ENCODE measurements at regions not wholly inside any gene's neighbourhood (a gene's known extent, or its start where the extent isn't known, plus 50 kb on each side); places are given as distances from the start of the nearest gene placed in this dataset.

DNA sequence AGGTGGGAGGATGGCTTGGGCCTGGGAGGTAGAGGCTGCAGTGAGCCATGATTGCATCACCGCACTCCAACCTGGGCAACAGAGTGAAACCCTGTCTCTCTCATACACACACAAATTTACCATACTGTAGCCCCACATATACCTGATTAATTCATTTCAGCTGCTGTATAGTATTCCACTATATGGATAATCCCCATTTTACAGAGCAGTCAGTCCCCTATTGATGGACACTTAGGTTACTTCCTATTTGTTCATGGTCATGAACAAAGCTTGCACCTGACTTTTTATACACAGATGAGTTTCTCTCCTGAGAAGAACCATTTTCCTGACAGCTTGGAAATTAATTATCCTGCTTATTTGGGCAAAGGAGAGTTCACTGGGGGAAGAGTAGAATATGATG lies 59.2 kb downstream of the EMX2 start:
- Histone ChIP-seq H3K4me3 (ENCODE audit: low read depth, low read length) (no peak overlapping the region), H3K36me3 (ENCODE audit: control insufficient read depth, insufficient read depth, low read length) (no peaks in the 10 kb centered on the region), H3K9me3 (ENCODE audit: control insufficient read depth, insufficient read depth, low read length) (no peaks in the 10 kb centered on the region), H3K4me1 (ENCODE audit: control insufficient read depth, insufficient read depth, low read length) (no peaks in the 10 kb centered on the region), H3K27me3 (ENCODE audit: control insufficient read depth, insufficient read depth, low read length) (peaks cover 4% of the 10 kb centered on the region), H3K27ac (ENCODE audit: low read depth, low read length) (no peak overlapping the region)
- WGBS (ENCODE audit: insufficient coverage): no CpG with 5 or more reads among the region's 1 CpG
- DNase-seq (ENCODE audit: low read depth in 4 of 6, low spot score in 6 of 6): no peak

DNA sequence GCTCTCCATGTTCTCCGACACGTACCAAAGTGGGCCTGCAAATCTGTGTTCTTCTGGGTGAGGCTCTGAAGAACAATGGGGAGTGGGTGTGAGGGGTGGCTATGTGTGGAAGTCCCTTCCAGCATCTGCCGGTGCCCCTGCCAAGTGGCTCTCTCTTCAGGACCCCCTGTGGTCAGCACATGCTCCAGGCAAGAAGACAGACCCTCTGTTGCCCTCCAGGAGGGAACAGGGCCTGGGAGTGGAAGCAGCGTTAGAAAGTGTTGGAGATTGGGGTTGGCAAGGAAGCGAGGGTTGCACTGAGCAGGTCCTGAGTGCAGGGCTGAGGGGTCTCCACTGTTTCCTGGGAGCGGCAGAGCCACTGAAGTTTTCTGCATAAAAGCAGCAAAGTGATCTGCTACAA lies 60.5 kb downstream of the EMX2 start:
- Histone ChIP-seq H3K27ac (ENCODE audit: low read depth, low read length) (no peak overlapping the region), H3K4me3 (ENCODE audit: low read depth, low read length) (no peak overlapping the region), H3K36me3 (ENCODE audit: control insufficient read depth, insufficient read depth, low read length) (no peaks in the 10 kb centered on the region), H3K4me1 (ENCODE audit: control insufficient read depth, insufficient read depth, low read length) (no peaks in the 10 kb centered on the region), H3K27me3 (ENCODE audit: control insufficient read depth, insufficient read depth, low read length) (peaks cover 5% of the 10 kb centered on the region), H3K9me3 (ENCODE audit: control insufficient read depth, insufficient read depth, low read length) (no peaks in the 10 kb centered on the region)
- DNase-seq (ENCODE audit: low read depth in 4 of 6, low spot score in 6 of 6): no peak
- 94% methylated on average over 6 of the region's 6 CpGs for WGBS (ENCODE audit: insufficient coverage)

DNA sequence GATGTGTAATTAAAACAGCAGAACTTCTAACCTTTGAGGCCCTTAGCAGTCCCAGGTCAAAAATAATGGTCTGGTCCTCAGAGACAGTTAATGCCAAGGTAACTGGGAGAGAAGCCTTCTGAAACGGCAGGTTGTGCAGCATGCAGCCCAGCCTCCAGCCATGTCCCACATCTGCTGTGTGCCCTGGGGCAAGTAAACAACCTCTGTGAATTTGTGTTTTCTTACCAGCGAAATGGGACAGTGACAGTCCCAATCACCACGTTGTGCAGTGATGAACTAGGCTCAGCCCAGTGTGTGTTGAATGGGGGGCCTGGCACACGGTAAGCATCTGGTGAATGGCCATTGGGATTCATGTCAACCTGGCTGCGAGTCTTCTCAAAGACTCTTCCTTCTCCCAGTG lies 61.2 kb downstream of the EMX2 start:
- no peak for DNase-seq (ENCODE audit: low read depth in 4 of 6, low spot score in 6 of 6)
- Histone ChIP-seq H3K36me3 (ENCODE audit: control insufficient read depth, insufficient read depth, low read length) (no peaks in the 10 kb centered on the region), H3K9me3 (ENCODE audit: control insufficient read depth, insufficient read depth, low read length) (no peaks in the 10 kb centered on the region), H3K27me3 (ENCODE audit: control insufficient read depth, insufficient read depth, low read length) (peaks cover 2% of the 10 kb centered on the region), H3K4me1 (ENCODE audit: control insufficient read depth, insufficient read depth, low read length) (no peaks in the 10 kb centered on the region), H3K27ac (ENCODE audit: low read depth, low read length) (no peak overlapping the region), H3K4me3 (ENCODE audit: low read depth, low read length) (no peak overlapping the region)
- 76% methylated on average over 5 of the region's 5 CpGs for WGBS (ENCODE audit: insufficient coverage)

DNA sequence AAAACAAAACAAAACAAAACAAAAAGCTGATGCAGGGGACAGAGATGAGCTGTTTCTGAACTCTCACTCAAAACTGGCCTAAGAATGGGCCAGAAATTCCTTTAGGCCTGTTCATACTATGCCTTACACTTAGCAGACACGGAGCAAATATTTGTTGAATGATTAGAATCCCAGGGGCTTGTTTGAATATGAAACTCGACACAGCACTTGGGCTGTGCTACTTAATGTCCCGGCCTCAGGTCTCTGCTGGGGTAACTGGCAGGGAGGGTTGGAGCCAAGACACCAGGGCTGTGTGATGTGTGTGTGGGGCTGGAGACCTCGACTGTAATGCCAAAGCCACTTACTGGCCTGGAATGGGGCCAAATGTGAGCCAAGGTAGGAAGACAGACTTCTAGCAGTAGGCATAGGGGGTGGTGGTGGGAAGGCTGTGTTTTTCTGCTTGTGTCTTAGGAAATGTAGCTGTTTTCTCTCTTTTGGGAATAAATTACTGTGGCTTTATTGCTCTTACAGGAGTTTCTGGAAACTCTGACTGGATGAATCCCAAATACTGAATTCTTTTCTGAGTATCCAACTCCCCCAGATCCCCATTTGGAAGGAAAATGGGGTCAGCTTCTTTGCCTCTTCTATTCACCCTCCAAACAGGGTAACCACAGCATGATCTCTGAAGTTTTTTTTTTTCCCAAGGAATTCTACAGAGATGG lies 66.7 kb downstream of the EMX2 start:
- H3K27ac ChIP-seq (ENCODE audit: low read depth, low read length): no peak overlapping the region
- H3K27me3 ChIP-seq (ENCODE audit: control insufficient read depth, insufficient read depth, low read length): peaks cover 2% of the 10 kb centered on the region
- H3K9me3 ChIP-seq (ENCODE audit: control insufficient read depth, insufficient read depth, low read length): no peaks in the 10 kb centered on the region
- peaks cover 4% of the 10 kb centered on the region for H3K4me1 ChIP-seq (ENCODE audit: control insufficient read depth, insufficient read depth, low read length)
- peak in 2 of 6 donors; percentile 5 to 54 for DNase-seq (ENCODE audit: low read depth in 4 of 6, low spot score in 6 of 6)
- no peak overlapping the region for H3K4me3 ChIP-seq (ENCODE audit: low read depth, low read length)
- H3K36me3 ChIP-seq (ENCODE audit: control insufficient read depth, insufficient read depth, low read length): no peaks in the 10 kb centered on the region
- 50% methylated on average over 3 of the region's 4 CpGs for WGBS (ENCODE audit: insufficient coverage)

DNA sequence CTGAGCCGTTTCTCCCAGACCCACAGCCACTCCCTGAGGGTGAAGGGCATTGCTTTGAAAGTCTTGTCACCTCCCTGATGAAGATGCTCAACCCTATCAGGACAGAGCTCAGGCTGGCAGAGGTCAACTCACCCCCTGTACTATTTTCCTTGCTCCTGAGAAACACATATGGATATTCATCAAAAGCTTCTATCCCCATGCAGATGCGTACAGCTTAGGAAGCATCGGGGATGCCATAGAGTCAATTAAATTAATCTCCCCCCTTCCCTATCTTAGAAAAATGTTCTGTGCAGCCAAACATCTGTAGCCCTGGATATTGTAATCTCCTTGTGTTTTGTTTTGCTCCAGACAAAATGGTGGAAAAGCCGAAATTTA lies 67.2 kb downstream of the EMX2 start:
- Histone ChIP-seq H3K27ac (ENCODE audit: low read depth, low read length) (no peak overlapping the region), H3K36me3 (ENCODE audit: control insufficient read depth, insufficient read depth, low read length) (no peaks in the 10 kb centered on the region), H3K4me3 (ENCODE audit: low read depth, low read length) (no peak overlapping the region), H3K27me3 (ENCODE audit: control insufficient read depth, insufficient read depth, low read length) (peaks cover 2% of the 10 kb centered on the region), H3K4me1 (ENCODE audit: control insufficient read depth, insufficient read depth, low read length) (peaks cover 4% of the 10 kb centered on the region), H3K9me3 (ENCODE audit: control insufficient read depth, insufficient read depth, low read length) (no peaks in the 10 kb centered on the region)
- DNase-seq (ENCODE audit: low read depth in 4 of 6, low spot score in 6 of 6): no peak
- no CpG with 5 or more reads among the region's 4 CpGs for WGBS (ENCODE audit: insufficient coverage)

DNA sequence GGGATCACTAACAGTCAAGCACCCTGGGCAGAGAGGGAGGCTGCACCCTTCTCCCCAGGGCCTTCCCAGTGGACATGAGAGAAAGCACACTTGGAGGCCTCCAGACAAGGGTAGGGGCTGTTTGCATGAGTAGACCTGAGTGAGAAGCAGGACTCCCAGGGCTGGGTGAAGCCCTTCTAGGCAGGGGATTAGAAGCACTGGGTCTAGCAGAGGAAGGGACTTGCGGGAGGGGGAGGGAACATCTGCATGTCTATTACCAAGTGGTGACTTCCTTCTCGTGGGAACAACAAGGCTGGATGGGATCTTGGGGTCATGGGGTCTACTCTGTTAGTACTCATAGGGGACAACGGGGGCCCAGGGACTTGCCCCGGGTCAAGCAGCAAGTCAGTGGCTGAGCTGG lies 67.8 kb downstream of the EMX2 start:
- WGBS (ENCODE audit: insufficient coverage): 60% methylated on average over 4 of the region's 4 CpGs
- Histone ChIP-seq H3K27ac (ENCODE audit: low read depth, low read length) (no peak overlapping the region), H3K4me3 (ENCODE audit: low read depth, low read length) (no peak overlapping the region), H3K27me3 (ENCODE audit: control insufficient read depth, insufficient read depth, low read length) (peaks cover 2% of the 10 kb centered on the region), H3K4me1 (ENCODE audit: control insufficient read depth, insufficient read depth, low read length) (peaks cover 4% of the 10 kb centered on the region), H3K9me3 (ENCODE audit: control insufficient read depth, insufficient read depth, low read length) (no peaks in the 10 kb centered on the region), H3K36me3 (ENCODE audit: control insufficient read depth, insufficient read depth, low read length) (no peaks in the 10 kb centered on the region)
- no peak for DNase-seq (ENCODE audit: low read depth in 4 of 6, low spot score in 6 of 6)

DNA sequence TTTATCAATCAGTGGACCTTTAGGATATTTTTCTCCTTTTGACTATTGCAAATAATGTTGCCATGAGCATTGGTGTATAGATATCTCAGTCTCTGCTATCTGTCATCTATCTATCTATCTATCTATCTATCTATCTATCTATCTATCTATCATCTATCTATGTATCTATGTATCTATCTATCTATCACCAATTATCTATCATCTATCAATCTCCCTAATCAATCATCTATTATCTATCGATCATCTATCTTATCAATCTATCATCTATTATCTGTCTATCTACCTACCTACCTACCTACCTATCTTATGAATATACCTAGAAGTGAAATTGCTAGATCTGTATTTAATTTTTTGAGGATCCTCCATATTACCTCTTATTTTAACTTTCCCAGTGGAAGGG lies 69.6 kb downstream of the EMX2 start:
- Histone ChIP-seq H3K36me3 (ENCODE audit: control insufficient read depth, insufficient read depth, low read length) (no peaks in the 10 kb centered on the region), H3K9me3 (ENCODE audit: control insufficient read depth, insufficient read depth, low read length) (no peaks in the 10 kb centered on the region), H3K27ac (ENCODE audit: low read depth, low read length) (no peak overlapping the region), H3K27me3 (ENCODE audit: control insufficient read depth, insufficient read depth, low read length) (no peaks in the 10 kb centered on the region), H3K4me3 (ENCODE audit: low read depth, low read length) (no peak overlapping the region), H3K4me1 (ENCODE audit: control insufficient read depth, insufficient read depth, low read length) (peaks cover 4% of the 10 kb centered on the region)
- no peak for DNase-seq (ENCODE audit: low read depth in 4 of 6, low spot score in 6 of 6)
- no CpG with 5 or more reads among the region's 1 CpG for WGBS (ENCODE audit: insufficient coverage)

DNA sequence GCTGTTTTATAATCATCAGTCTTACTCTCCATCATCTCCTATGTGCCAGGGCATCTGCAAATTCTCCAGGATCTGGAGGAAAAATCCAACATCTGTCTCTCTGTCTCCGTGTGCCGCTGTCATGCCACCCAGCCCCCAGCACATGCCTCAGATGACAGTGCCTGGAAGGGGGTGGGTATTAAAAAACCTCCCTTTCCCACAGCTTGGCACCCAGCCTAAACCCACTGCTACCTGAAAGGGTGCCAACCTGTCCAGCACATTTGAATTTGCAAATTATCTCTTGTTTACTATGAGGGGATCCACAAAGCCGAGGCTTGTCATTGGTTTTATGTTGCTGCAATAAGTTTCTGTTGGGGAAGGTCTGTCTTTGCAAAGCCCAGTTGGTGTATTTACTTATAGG lies 73.1 kb downstream of the EMX2 start:
- WGBS (ENCODE audit: insufficient coverage): no CpG with 5 or more reads among the region's 3 CpGs
- Histone ChIP-seq H3K36me3 (ENCODE audit: control insufficient read depth, insufficient read depth, low read length) (no peaks in the 10 kb centered on the region), H3K9me3 (ENCODE audit: control insufficient read depth, insufficient read depth, low read length) (no peaks in the 10 kb centered on the region), H3K27ac (ENCODE audit: low read depth, low read length) (no peak overlapping the region), H3K27me3 (ENCODE audit: control insufficient read depth, insufficient read depth, low read length) (no peaks in the 10 kb centered on the region), H3K4me3 (ENCODE audit: low read depth, low read length) (no peak overlapping the region), H3K4me1 (ENCODE audit: control insufficient read depth, insufficient read depth, low read length) (no peaks in the 10 kb centered on the region)
- DNase-seq (ENCODE audit: low read depth in 4 of 6, low spot score in 6 of 6): no peak

DNA sequence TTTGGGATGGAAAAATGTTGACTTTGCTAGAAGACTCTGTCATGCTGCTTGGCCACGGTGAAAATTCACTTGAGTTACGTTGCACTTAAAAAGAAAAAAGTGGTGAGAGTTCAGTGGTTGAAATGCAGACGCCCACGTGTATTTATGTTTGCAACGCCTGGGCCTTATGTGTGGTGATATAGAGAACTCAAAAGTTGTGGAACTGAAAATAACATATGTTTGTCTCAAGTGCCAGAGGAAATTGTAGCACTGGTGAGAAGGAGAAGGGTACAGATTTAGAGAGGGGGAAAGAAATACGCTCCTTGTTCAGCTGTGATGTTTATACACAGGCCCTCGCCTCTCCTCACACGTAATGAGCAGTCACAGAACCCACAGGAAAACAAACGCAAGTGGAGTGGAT lies 73.6 kb downstream of the EMX2 start:
- Histone ChIP-seq H3K9me3 (ENCODE audit: control insufficient read depth, insufficient read depth, low read length) (no peaks in the 10 kb centered on the region), H3K36me3 (ENCODE audit: control insufficient read depth, insufficient read depth, low read length) (no peaks in the 10 kb centered on the region), H3K4me1 (ENCODE audit: control insufficient read depth, insufficient read depth, low read length) (peaks cover 2% of the 10 kb centered on the region), H3K27me3 (ENCODE audit: control insufficient read depth, insufficient read depth, low read length) (no peaks in the 10 kb centered on the region), H3K27ac (ENCODE audit: low read depth, low read length) (no peak overlapping the region), H3K4me3 (ENCODE audit: low read depth, low read length) (no peak overlapping the region)
- WGBS (ENCODE audit: insufficient coverage): 62% methylated on average over 6 of the region's 9 CpGs
- peak in 1 of 6 donors; percentile 55 for DNase-seq (ENCODE audit: low read depth in 4 of 6, low spot score in 6 of 6)

DNA sequence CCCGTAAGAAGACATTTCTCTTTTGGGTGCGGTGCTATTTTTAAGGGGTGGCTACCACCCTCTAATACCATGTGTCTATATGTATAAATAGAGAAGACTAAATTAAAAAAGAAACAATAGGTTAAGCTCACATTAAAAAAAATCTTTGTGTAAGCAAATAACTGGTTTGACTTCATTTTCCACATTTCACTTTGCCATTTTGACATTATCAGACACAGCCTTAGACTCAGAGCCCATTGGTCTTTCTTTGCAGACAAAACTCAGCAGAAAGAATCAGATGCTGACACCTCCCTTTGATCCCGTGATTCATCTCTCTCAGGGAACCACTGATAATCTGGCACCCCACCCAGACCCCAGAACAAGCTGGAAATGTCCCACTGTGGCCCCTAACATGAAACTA lies 74.5 kb downstream of the EMX2 start:
- Histone ChIP-seq H3K27me3 (ENCODE audit: control insufficient read depth, insufficient read depth, low read length) (no peaks in the 10 kb centered on the region), H3K36me3 (ENCODE audit: control insufficient read depth, insufficient read depth, low read length) (no peaks in the 10 kb centered on the region), H3K4me3 (ENCODE audit: low read depth, low read length) (no peak overlapping the region), H3K4me1 (ENCODE audit: control insufficient read depth, insufficient read depth, low read length) (peaks cover 3% of the 10 kb centered on the region), H3K9me3 (ENCODE audit: control insufficient read depth, insufficient read depth, low read length) (no peaks in the 10 kb centered on the region), H3K27ac (ENCODE audit: low read depth, low read length) (no peak overlapping the region)
- DNase-seq (ENCODE audit: low read depth in 4 of 6, low spot score in 6 of 6): no peak
- 82% methylated on average over 1 of the region's 3 CpGs for WGBS (ENCODE audit: insufficient coverage)

Data from spinal cord (tissue), 9 donors.